Activated CD4-positive, alpha-beta T cell treated with anti-CD3 and anti-CD28 coated beads for 48 hours (primary cell): ENCODE measurements at regions not wholly inside any gene's neighbourhood (a gene's known extent, or its start where the extent isn't known, plus 50 kb on each side); places are given as distances from the start of the nearest gene placed in this dataset.

Experiments
- DNase-seq: peaks from one replicate; pipeline ENCODE4 v3.0.0-alpha.2; 2020

DNA sequence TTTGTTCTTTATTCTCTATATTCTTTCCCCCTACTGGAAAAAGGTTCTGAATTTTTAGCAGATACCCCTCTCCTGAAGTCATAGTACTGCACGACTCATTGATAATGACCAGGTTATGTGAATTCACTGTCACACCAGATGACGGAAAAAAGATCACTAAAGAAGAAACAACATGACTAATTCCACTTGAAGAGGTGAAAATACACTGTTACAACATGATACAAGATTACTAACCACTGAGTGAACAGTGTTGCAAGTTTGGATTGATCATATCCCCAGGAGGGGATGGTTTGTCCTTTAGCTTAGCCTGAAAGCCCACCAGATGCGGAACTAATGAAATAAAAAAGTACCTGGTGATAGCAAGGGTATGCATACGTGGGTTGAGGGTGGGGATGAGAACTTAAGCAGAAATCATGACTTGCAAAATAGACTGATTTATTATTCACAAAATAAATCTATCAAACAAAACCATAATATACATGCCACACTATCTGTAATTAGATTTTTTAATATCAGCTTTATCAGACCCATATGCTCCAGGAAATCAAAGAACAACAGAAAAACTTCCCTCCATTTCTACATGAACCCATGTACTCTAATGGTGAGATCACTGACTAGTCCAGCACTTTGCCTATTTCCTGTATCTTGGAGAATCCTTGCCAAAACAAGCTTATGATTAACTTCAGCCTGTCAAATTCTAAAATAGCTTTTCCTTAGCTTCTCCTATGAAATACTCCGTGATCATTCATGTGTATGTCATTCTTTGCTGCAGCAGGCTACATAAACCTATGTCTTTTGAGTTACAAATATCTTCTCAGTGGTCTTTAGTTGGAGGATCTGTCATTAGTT lies 257.4 kb upstream of the AGA start:
- no peak for DNase-seq

DNA sequence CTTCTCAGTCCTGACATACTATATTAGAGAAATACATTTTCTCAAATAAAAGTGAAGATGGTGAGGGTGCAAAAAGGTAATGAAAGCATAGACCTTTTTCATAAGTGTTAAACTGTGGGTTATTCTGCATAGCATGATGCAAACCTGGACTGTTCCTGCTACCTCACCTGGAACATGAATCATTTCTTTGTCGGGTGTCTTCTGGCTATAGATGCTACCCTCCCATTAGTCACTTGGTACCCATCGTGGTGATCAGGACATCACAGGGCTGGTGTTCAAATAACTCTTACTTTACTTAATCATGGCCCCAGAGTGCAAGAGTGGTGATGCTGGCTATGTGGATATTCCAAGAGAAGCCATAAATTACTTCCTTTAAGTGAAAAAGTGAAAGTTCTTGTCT lies 264.7 kb upstream of the AGA start:
- DNase-seq = no peak

DNA sequence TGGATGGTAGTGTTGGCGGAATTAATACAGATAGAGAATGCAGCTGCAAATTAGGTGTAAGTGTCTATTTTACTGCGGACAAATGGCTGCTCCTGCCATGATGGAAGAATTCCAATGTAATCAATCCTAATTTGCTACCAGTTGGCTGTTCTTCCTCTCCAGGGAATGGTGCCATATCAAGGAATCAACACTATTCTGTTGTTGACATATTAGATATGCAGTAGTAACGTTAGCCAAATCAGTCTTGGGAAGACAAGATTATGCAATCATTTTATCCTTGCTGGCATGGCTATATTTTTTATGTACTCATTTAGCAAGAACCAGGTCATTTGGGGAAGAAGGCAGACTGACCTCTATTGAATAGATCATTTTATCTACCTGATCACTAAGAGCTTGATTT lies 271.2 kb upstream of the AGA start:
- DNase-seq = no peak

DNA sequence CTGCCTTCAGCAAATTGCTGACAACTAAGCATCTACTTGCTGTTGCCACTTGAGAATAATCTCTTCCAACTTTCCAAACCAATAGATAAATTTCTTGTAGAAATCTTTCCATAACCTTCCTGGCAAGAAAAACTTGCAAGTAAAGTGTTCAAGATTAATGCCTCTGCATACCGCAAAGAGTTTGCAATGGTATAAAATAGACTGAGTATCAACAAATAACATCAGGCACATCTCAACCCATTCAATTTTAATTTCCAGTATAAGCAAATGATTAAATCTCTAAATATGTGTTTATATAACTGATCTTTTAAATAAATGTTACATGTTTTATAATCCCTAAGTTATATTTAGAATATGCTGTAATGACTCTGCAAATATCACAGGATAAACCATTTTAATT lies 275.2 kb upstream of the AGA start:
- no peak for DNase-seq

DNA sequence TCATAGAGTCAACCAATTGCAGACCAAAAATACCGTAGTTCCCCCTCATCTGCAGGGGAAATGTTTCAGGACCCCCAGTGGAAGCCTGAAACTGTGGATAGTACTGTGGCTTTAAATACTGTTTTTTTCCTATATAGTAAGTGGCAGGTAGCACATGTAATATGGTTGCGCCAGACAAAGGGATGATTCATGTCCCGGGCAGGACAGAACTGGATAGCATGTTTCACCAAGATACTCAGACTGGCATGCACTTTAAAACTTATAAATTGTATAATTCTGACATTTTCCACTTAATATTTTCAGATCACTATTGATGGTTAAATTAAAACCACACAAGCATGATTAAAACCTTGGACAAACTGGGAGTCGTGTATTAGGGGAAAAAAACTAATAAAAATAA lies 276.3 kb upstream of the AGA start:
- DNase-seq = no peak

DNA sequence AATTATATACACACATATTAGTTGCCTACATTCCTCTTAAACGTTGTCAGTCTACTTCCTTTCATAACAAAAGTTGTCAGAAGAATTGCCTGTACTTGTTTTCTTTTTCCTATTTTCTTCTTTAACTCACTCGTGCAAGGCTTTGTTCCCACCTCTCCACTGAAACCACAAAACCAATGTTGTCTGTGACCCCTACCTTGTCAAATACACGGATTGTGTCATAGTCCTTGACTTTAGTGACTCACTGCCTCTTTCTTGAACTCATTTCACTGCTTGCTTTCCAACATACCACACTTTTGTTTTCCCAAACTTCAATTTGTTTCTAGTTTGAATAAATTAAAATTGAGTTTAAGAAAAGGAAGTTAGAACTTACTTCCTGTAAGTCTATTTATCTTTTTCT lies 283.9 kb upstream of the AGA start:
- DNase-seq = no peak

- DNase-seq = no peak
These were observed 286.3 kb upstream of the AGA start for GRCh38 chr4:177728361-177729152.

DNA sequence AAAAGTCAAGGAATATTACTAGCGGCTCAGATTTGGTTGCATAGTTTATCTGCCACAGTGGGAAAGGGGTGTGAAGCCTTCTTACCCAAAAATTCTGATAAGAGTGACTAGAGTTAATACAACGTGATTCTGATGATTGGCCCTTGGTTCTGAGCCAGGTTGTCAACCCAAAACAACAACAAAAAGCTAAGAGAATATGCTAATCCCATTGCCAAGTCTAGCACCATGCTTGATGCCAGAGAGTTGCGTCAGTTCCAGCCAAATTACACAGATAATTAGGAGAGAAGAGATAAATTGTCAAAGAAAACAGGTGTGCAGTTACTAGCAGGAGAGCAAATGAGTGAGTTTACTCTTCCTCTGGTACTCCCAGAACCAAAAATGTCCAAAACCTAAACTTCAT lies 287.4 kb upstream of the AGA start:
- DNase-seq = no peak

DNA sequence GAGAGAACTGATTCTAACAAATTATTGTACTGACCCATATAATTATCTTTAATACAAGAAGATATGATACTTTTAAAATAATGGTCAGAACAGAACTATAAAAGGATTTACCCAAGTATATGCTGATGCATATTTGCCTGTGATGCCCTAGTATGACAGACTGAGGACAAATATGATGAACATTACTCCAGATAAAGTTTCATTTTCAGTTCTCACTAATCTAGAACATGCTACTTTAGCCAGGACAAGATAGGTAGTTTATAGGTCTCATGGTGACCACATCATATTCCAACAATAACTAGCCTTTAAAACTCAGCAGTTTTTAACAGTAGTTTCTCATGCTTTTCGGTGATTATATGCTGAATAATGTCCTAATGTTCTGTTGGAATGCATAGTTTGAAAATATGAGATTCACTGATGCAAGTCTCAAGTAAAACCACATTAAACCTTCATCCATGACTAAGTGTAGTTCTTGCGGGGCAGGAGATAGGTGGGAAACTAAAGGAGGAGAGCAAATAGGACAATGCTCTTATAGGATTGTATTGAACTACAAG lies 295.2 kb upstream of the AGA start:
- DNase-seq = no peak

DNA sequence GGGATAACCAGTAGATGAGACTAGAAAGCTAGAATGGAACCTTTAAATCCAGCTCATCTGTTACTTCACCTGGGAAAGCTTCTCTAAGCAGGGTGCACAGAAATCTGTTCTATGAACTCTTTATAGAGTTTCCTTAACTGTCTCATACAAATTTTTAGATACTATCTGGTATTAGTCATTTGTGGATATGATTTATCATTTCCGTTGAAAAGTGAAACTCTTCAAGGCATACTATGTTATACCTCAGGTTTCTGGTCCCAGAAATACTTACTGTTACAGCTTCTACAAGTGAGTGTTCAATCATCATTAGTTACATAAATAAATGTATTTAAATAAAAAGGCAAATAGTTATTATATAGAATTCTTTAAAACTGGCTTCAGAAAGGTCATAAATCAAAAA lies 298.3 kb upstream of the AGA start:
- no peak for DNase-seq

GRCh38 chr4:177759729-177760128 lies 317.5 kb upstream of the AGA start:
- no peak for DNase-seq

- no peak for DNase-seq
These were observed 319.5 kb upstream of the AGA start for GRCh38 chr4:177761692-177762091.

DNA sequence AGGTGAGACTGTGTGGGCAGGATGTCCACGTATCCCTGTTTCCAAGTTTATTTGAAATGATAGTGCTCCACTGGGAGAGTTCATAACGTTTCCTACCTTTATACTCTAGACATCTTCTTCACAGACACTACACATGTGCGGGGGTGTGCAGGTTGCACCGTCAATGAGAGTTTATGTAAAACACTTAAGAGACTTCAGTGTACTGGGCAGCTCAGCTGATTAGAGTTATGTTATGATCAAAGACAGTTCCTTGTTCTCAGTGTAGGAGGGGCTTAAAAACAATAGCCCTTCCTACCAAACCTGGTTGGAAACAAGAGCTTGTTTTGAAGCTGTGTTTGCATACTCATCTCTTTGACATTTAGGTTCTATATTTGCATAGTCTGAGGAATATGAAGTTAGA lies 326.9 kb upstream of the AGA start:
- no peak for DNase-seq

DNA sequence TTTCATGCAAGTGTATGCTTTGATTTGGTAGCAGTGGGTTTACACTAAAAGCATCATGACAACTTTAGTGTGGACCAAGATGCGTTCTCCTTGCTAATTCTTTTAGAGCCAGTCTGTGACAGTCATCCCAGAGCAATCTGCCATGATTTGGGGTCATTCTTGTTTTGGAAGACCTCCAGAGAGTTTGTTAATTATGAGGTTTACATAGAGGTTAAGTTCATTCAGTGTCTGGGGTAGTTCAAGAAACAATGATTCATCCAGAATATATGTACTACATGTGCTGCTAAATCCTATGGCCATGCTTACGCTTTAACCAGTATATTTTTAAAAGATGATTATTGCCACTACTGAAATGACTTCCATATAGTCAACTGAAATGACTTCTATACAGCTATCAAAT lies 328.5 kb upstream of the AGA start:
- no peak for DNase-seq

GRCh38 chr4:177771645-177772044 lies 329.4 kb upstream of the AGA start:
- no peak for DNase-seq

- DNase-seq = no peak
These were observed 336.4 kb upstream of the AGA start for GRCh38 chr4:177778623-177779022.

DNA sequence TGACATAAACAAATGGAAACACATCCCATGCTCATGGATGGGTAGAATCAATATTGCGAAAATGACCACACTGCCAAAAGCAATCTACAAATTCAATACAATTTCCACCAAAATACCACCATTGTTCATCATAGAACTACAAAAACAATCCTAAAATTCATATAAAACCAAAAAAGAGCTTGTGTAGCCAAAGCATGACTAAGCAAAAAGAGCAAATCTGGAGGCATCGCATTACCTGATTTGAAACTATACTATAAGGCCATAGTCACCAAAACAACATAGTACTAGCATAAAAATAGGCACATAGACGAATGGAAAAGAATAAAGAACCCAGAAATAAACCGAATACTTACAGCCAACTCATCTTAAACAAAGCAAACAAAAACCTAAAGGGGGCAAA lies 342.8 kb upstream of the AGA start:
- no peak for DNase-seq

DNA sequence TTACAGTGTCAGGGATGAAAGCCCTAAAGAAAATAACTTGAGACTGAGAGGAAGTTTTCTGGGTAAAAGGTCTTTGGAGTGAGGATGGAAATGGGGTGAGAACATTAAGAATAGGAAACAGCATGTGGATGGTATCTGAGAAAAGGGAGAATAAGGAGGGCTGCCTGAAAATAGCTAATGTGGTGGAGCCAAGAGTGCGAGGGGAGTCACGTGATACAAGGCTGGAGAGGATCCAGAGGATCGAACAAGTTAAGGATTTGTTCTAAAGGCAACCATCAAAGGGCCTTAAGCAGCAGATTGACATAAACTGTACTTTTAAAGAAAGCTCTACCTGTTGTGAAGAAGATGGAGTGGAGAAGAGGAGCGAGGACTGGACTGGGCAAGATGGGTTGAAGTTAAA lies 347.4 kb upstream of the AGA start:
- DNase-seq = no peak

DNA sequence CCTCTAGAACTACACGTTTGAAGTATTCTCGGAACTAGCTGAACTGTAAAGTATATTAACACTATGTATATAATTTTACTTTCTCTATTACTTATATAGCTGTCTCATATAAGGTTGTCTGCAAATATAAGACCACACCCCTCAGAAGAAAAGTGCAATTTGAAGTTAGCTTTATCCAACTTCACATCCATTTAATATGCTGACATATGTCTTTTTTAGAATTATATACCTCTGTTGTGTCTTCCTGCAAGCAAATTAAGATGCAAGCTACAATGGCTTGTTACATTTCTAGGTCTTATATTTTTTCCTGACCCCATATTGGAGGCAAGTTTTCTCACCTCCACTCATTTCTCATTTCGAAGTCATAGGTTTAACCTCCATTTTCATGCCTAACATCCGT lies 349.0 kb upstream of the AGA start:
- no peak for DNase-seq

GRCh38 chr4:177796841-177797240 lies 354.6 kb upstream of the AGA start:
- DNase-seq = no peak

DNA sequence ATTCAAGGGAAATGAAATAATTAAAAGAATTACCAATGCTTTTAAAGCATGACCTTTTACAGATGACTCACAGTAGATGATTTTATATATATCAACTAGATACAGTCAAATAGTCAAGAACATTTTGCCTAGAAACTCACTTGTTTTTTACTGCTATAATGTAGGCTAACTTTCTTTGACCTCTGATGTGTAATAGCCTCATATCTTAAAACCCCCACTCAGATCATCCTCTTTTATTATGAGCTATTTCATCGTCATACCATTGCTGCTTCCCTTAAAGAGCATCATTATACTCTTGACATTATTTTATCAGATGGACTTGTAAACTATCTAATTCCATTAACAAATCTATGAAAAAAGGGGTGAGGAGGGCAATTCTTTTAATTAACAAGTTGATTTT lies 355.9 kb upstream of the AGA start:
- DNase-seq = no peak

GRCh38 chr4:177802162-177802561 lies 359.9 kb upstream of the AGA start:
- no peak for DNase-seq

- DNase-seq = no peak
These were observed 360.4 kb upstream of the AGA start for GRCh38 chr4:177802661-177803060.

GRCh38 chr4:177803151-177803550 lies 360.9 kb upstream of the AGA start:
- no peak for DNase-seq
